Astrocyte (in vitro differentiated cells and primary cell): ENCODE measurements at regions not wholly inside any gene's neighbourhood (a gene's known extent, or its start where the extent isn't known, plus 50 kb on each side); places are given as distances from the start of the nearest gene placed in this dataset.

Source experiments
- CTCF ChIP-seq: IDR thresholded peaks from 2 replicates; pipeline ENCODE4 v1.5.1; 2011; ENCODE audit warnings: low read depth, mild to moderate bottlenecking, inconsistent platforms, low read length, moderate library complexity; ENCODE audit not compliant: insufficient read depth
- EZH2 ChIP-seq: IDR thresholded peaks from 2 replicates; pipeline ENCODE4 v1.6.1; 2012; ENCODE audit warnings: mild to moderate bottlenecking, low read length, inconsistent platforms; ENCODE audit not compliant: insufficient read depth

DNA sequence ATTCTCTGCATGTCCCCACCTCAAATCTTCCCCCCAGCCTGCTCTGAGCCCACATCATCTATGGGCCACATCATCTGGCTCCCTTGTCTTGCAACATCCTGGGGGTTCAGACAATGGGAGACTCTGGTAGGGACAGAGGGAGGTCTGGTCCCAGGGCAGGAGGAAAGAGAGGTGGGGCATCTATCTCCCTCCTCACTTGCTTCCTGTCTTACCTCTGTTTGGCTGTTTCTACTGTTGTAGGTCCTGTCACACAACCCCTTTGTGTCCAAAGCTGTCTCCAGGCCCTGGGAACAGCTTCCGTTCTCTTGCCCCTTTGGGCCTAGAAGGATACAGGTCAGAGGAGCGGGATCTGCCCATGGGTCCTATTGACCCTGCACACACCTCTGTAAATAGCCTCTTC is 227.2 kb downstream of the NSG2 start:
- no peak for TF ChIP-seq CTCF
- TF ChIP-seq EZH2: no peak
